HepG2 (cell line): ENCODE measurements at regions not wholly inside any gene's neighbourhood (a gene's known extent, or its start where the extent isn't known, plus 50 kb on each side); places are given as distances from the start of the nearest gene placed in this dataset.

Experiments
- ATAC-seq: fragments of 200-7000 bp; cut with Tn5 transposase; 3 replicates; pipeline ENCODE4 v1.9.1; 2020; ENCODE audit warnings: mild to moderate bottlenecking, moderate library complexity
- BruUV-seq: library from RNA; stranded (reverse); fragments of 400-500 nt; replicated peaks from 2 replicates; lab custom pipeline; 2021; lab: Mats Ljungman, UMichigan
- CTCF ChIA-PET: fragments of 300-600 bp; formaldehyde crosslinking; extraction: SDS; loops from one replicate; lab custom pipeline; 2021; ENCODE audit warnings: low total read pairs, inconsistent platforms, low intra/inter-chr PET ratio; lab: Yijun Ruan, JAX
- POLR2A ChIA-PET: fragments of 350-600 bp; sonication (Branson Sonifier 250); formaldehyde crosslinking; loops from one replicate; lab custom pipeline; 2020; ENCODE audit warnings: antibody characterized with exemption, inconsistent platforms; lab: Yijun Ruan, JAX
- DNase-seq: peaks from one replicate; pipeline ENCODE4 v3.0.0-alpha.2; 2015; ENCODE audit warnings: low spot score
- FAIRE-seq: peaks from 3 replicates; lab custom pipeline; 2011; peaks lifted over from hg19 to GRCh38; lab: Jason Lieb, UNC
- H2AFZ ChIP-seq: one replicate; pipeline ENCODE4 v1.6.1; 2011; ENCODE audit warnings: low read length, inconsistent platforms
- H3K27ac ChIP-seq: fragments of 300-600 bp; 3 replicates; pipeline ENCODE4 v1.8.0; 2011; ENCODE audit warnings: mixed run types, mild to moderate bottlenecking, mixed read lengths, low read length, inconsistent platforms; ENCODE audit not compliant: insufficient read depth; ENCODE audit errors: extremely low read length
- H3K27me3 ChIP-seq, 2 experiments: fragments of 200-600 bp in 1 of 2; 2 replicates in 1 of 2; 3 replicates in 1 of 2; pipeline versions ENCODE4 v1.6.0 to v1.8.0; 2011; ENCODE audit warnings: low read length in 2 of 2, mild to moderate bottlenecking in 2 of 2, moderate library complexity in 2 of 2, inconsistent platforms in 1 of 2; ENCODE audit not compliant: insufficient read depth in 2 of 2, control insufficient read depth in 1 of 2
- H3K36me3 ChIP-seq, 2 experiments: fragments of 200-600 bp in 1 of 2; replicated peaks in 1 of 2; 2 replicates in 1 of 2; 3 replicates in 1 of 2; pipeline versions ENCODE4 v1.5.1 to v1.8.0; 2011; ENCODE audit warnings: low read length in 2 of 2, inconsistent platforms in 1 of 2; ENCODE audit not compliant: insufficient read depth in 2 of 2, control insufficient read depth in 1 of 2
- H3K4me1 ChIP-seq: 2 replicates; pipeline ENCODE4 v1.5.1; 2012; ENCODE audit warnings: low read length, inconsistent platforms; ENCODE audit not compliant: insufficient read depth
- H3K4me2 ChIP-seq: 2 replicates; pipeline ENCODE4 v1.6.0; 2011; ENCODE audit warnings: low read depth, low read length, inconsistent platforms
- H3K4me3 ChIP-seq, 3 experiments: fragments of 200-600 bp in 1 of 3; sonication (generic), shearing (Covaris generic) in 1 of 3; replicated peaks in 1 of 3; 2 replicates each; pipeline ENCODE4 v1.5.1; 2011 to 2016; ENCODE audit warnings: low read length in 3 of 3, inconsistent platforms in 2 of 3, low read depth in 2 of 3, mild to moderate bottlenecking in 2 of 3, control low read depth in 1 of 3, mixed read lengths in 1 of 3; ENCODE audit not compliant: insufficient read depth in 1 of 3
- H3K79me2 ChIP-seq: one replicate; pipeline ENCODE4 v1.6.1; 2011; ENCODE audit warnings: low read length, inconsistent platforms; ENCODE audit not compliant: insufficient read depth
- H3K9ac ChIP-seq: 2 replicates; pipeline ENCODE4 v1.6.0; 2011; ENCODE audit warnings: mild to moderate bottlenecking, low read depth, low read length, inconsistent platforms; ENCODE audit not compliant: insufficient read depth
- H3K9me3 ChIP-seq: 2 replicates; pipeline ENCODE4 v1.5.1; 2012; ENCODE audit warnings: mild to moderate bottlenecking, low read length
- H4K20me1 ChIP-seq: 2 replicates; pipeline ENCODE4 v1.6.0; 2011; ENCODE audit warnings: inconsistent platforms, mild to moderate bottlenecking, low read length, moderate library complexity; ENCODE audit not compliant: insufficient read depth
- CBFB ChIP-seq: sonication (generic); formaldehyde crosslinking; IDR thresholded peaks from 2 replicates; pipeline ENCODE4 v1.4.0; 2020; ENCODE audit warnings: missing genetic modification reagents
- CEBPG ChIP-seq: IDR thresholded peaks from 2 replicates; pipeline ENCODE4 v1.6.1; 2016
- CHCHD3 ChIP-seq: sonication (generic); formaldehyde crosslinking; IDR thresholded peaks from 2 replicates; pipeline ENCODE4 v1.8.0; 2022; ENCODE audit warnings: mild to moderate bottlenecking, missing genetic modification reagents, moderate library complexity
- FOXA1 ChIP-seq, 2 experiments: fragments of 450-650 bp in 1 of 2; sonication (generic) in 1 of 2; formaldehyde crosslinking in 1 of 2; IDR thresholded peaks; 2 replicates each; pipeline versions ENCODE4 v1.4.0 to v1.6.1; 2016 to 2020; ENCODE audit warnings: missing genetic modification reagents in 1 of 2
- HCFC1 ChIP-seq: fragments of 150-350 bp; IDR thresholded peaks from 2 replicates; pipeline ENCODE4 v1.6.1; 2014; ENCODE audit warnings: low read depth, low read length
- HIVEP1 ChIP-seq: sonication (generic); formaldehyde crosslinking; IDR thresholded peaks from 2 replicates; pipeline ENCODE4 v1.4.0; 2020; ENCODE audit warnings: mild to moderate bottlenecking, missing genetic modification reagents
- MAFG ChIP-seq: sonication (generic); formaldehyde crosslinking; IDR thresholded peaks from 2 replicates; pipeline ENCODE4 v1.5.1; 2020; ENCODE audit warnings: mild to moderate bottlenecking, missing genetic modification reagents
- SNAI1 ChIP-seq: sonication (generic); formaldehyde crosslinking; IDR thresholded peaks from 2 replicates; pipeline ENCODE4 v1.5.0; 2020; ENCODE audit warnings: mild to moderate bottlenecking, missing genetic modification reagents, borderline replicate concordance
- TBX2 ChIP-seq: sonication (generic); formaldehyde crosslinking; IDR thresholded peaks from 2 replicates; pipeline ENCODE4 v1.5.0; 2020; ENCODE audit warnings: missing genetic modification reagents, mild to moderate bottlenecking, borderline replicate concordance
- TCF7L2 ChIP-seq: IDR thresholded peaks from 2 replicates; pipeline ENCODE4 v1.6.1; 2011; ENCODE audit warnings: mild to moderate bottlenecking, low read depth, low read length, moderate library complexity
- ZNF205 ChIP-seq: IDR thresholded peaks from 2 replicates; pipeline ENCODE4 v1.6.1; 2018; ENCODE audit warnings: missing biosample characterization, missing genetic modification reagents
- ZNF629 ChIP-seq: sonication (generic); formaldehyde crosslinking; conservative IDR thresholded peaks from 2 replicates; pipeline ENCODE4 v1.5.0; 2020; ENCODE audit warnings: missing genetic modification reagents
- ZNF644 ChIP-seq: IDR thresholded peaks from 2 replicates; pipeline ENCODE4 v1.6.1; 2016; ENCODE audit warnings: low read depth
- ZNF772 ChIP-seq: sonication (generic); formaldehyde crosslinking; IDR thresholded peaks from 2 replicates; pipeline ENCODE4 v1.5.0; 2020; ENCODE audit warnings: mild to moderate bottlenecking, missing genetic modification reagents
- ZNF777 ChIP-seq: sonication (generic); formaldehyde crosslinking; IDR thresholded peaks from 2 replicates; pipeline ENCODE4 v1.4.0; 2020; ENCODE audit warnings: missing genetic modification reagents
- ZNF839 ChIP-seq: sonication (generic); formaldehyde crosslinking; IDR thresholded peaks from 2 replicates; pipeline ENCODE4 v1.4.0; 2020; ENCODE audit warnings: missing genetic modification reagents, mild to moderate bottlenecking, borderline replicate concordance
- ZNF879 ChIP-seq: sonication (generic); formaldehyde crosslinking; IDR thresholded peaks from 2 replicates; pipeline ENCODE4 v1.8.1; 2023; ENCODE audit warnings: missing genetic modification reagents
- WGBS: methylation state at CpG from one replicate; pipeline ENCODE4 v1.1.6; 2017; ENCODE audit warnings: low lambda C conversion rate; 5-methylcytosine and 5-hydroxymethylcytosine counted together
- in situ Hi-C: cut with HindIII; loops from 2 replicates; pipeline ENCODE4 v1.10.0; 2017; ENCODE audit warnings: low pct_unique_long_range_greater_than_20kb; ENCODE audit not compliant: extremely low pct_ligation_motif_present
- intact Hi-C: fragments of 100-400 bp; cut with micrococcal nuclease; formaldehyde crosslinking; loops from one replicate; pipeline ENCODE4 v1.10.0; 2022; ENCODE audit not compliant: unreplicated experiment
- TF ChIP-seq, protein P1 (sequence below): IDR thresholded peaks from 2 replicates; pipeline ENCODE4 v1.6.1; 2018; ENCODE audit warnings: missing genetic modification reagents, mild to moderate bottlenecking, missing compliant biosample characterization
- TF ChIP-seq, protein P2 (sequence below): sonication (generic); formaldehyde crosslinking; IDR thresholded peaks from 2 replicates; pipeline ENCODE4 v1.4.0; 2020; ENCODE audit warnings: mild to moderate bottlenecking, low read depth, missing genetic modification reagents

DNA sequence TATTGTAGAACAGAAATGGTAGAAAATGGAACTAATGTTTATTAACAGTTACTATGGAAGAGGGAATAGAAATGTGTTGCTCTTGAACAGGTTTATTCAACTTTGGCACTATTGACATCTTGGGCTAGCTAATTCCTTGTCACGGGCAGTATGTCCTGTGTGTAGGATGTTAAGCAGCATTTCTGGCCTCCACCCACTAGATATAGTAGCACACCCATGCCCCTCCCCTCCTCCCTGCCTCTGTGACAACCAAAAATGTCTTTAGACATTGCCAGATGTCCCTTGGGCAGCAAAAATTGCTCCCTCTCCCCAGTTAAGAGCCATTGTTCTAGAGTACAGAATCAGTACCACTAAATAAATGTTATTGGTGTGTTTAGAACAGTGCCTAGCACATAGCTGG, 91.4 kb upstream of the TPTE start:
- BruUV-seq = no TSS peak
- CTCF ChIA-PET = no interaction called here
- Histone ChIP-seq H3K27me3 (no peaks in the 10 kb centered on the region), H3K36me3 (no peaks in the 10 kb centered on the region), H3K27ac (no peak overlapping the region), H3K9ac (no peak overlapping the region), H2AFZ (no peak overlapping the region), H3K4me3 (no peak overlapping the region), H3K4me2 (no peak overlapping the region), H3K9me3 (peaks cover 90% of the 10 kb centered on the region), H3K4me1 (no peaks in the 10 kb centered on the region), H3K79me2 (no peaks in the 10 kb centered on the region), H4K20me1 (no peaks in the 10 kb centered on the region)
- intact Hi-C loops (no loop called here), in situ Hi-C loops (no loop called here)
- 2% methylated on average over 1 of the region's 1 CpG for whole genome bisulfite sequencing
- no peak for DNase-seq
- TF ChIP-seq ZNF772 (CRISPR knock-in tag) (no peak), ZNF205 (no peak), ZNF839 (CRISPR knock-in tag) (no peak), ZNF777 (no peak), CHCHD3 (CRISPR knock-in tag) (no peak), HCFC1 (no peak), ZNF629 (CRISPR knock-in tag) (no peak), MAFG (CRISPR knock-in tag) (no peak), FOXA1 (IDR thresholded peaks at IDR 0.05) (no peak), FOXA1 (CRISPR knock-in tag; IDR thresholded peaks at IDR 0.05) (no peak), TCF7L2 (no peak), CBFB (no peak), ZNF644 (CRISPR knock-in tag) (no peak), SNAI1 (CRISPR knock-in tag) (no peak), TBX2 (CRISPR knock-in tag) (no peak), ZNF879 (CRISPR knock-in tag) (no peak), HIVEP1 (CRISPR knock-in tag) (no peak), CEBPG (CRISPR knock-in tag) (no peak)
- TF ChIP-seq, protein P1, sequence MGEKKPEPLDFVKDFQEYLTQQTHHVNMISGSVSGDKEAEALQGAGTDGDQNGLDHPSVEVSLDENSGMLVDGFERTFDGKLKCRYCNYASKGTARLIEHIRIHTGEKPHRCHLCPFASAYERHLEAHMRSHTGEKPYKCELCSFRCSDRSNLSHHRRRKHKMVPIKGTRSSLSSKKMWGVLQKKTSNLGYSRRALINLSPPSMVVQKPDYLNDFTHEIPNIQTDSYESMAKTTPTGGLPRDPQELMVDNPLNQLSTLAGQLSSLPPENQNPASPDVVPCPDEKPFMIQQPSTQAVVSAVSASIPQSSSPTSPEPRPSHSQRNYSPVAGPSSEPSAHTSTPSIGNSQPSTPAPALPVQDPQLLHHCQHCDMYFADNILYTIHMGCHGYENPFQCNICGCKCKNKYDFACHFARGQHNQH = no peak
- TF ChIP-seq, protein P2, sequence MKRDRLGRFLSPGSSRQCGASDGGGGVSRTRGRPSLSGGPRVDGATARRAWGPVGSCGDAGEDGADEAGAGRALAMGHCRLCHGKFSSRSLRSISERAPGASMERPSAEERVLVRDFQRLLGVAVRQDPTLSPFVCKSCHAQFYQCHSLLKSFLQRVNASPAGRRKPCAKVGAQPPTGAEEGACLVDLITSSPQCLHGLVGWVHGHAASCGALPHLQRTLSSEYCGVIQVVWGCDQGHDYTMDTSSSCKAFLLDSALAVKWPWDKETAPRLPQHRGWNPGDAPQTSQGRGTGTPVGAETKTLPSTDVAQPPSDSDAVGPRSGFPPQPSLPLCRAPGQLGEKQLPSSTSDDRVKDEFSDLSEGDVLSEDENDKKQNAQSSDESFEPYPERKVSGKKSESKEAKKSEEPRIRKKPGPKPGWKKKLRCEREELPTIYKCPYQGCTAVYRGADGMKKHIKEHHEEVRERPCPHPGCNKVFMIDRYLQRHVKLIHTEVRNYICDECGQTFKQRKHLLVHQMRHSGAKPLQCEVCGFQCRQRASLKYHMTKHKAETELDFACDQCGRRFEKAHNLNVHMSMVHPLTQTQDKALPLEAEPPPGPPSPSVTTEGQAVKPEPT (CRISPR knock-in tag) = no peak
- no peak for FAIRE-seq
- POLR2A ChIA-PET = no interaction called here
- ATAC-seq = no peak
